ENCODE measurements at regions not wholly inside any gene's neighbourhood (a gene's known extent, or its start where the extent isn't known, plus 50 kb on each side); places are given as distances from the start of the nearest gene placed in this dataset.

- TF ChIP-seq CTCF (conservative IDR thresholded peaks at IDR 0.05) (no peak), EZH2 (IDR thresholded peaks at IDR 0.05; ENCODE audit: low read depth) (no peak)
These were observed 129.1 kb downstream of the TSN start for GRCh38 chr2:121884511-121884921.

All from PC-9 (cell line).